HCT116 (cell line): ENCODE measurements at regions not wholly inside any gene's neighbourhood (a gene's known extent, or its start where the extent isn't known, plus 50 kb on each side); places are given as distances from the start of the nearest gene placed in this dataset.

Experiments
- ATAC-seq: fragments of 200-7000 bp; cut with Tn5 transposase; 2 replicates; pipeline ENCODE4 v1.9.1; 2020; ENCODE audit warnings: mild to moderate bottlenecking, moderate library complexity
- BruUV-seq: library from RNA; stranded (reverse); fragments of 400-500 nt; replicated peaks from 2 replicates; lab custom pipeline; 2021; lab: Mats Ljungman, UMichigan
- CTCF ChIA-PET: fragments of 300-600 bp; sonication (Branson Sonifier 250); formaldehyde crosslinking; loops from one replicate; lab custom pipeline; 2021; ENCODE audit warnings: antibody characterized with exemption; lab: Charles Lee
- POLR2A ChIA-PET: fragments of 300-600, 350-600 bp; sonication (Branson Sonifier 250); formaldehyde crosslinking; loops from one replicate; lab custom pipeline; 2021; ENCODE audit warnings: antibody characterized with exemption; lab: Charles Lee
- RAD21 ChIA-PET, 2 experiments: fragments of 300-600 bp; sonication (Branson Sonifier 250); formaldehyde crosslinking; loops; one replicate each; lab custom pipeline; 2023; ENCODE audit warnings: low total read pairs in 2 of 2; ENCODE audit not compliant: uncharacterized antibody in 2 of 2, unreplicated experiment in 2 of 2, low non-redundant PET in 1 of 2; lab: Charles Lee
- DNase-seq: peaks from one replicate; pipeline ENCODE4 v3.0.0-alpha.2; 2010; ENCODE audit warnings: low read depth, low spot score
- H2AFZ ChIP-seq: fragments of 200-600 bp; shearing (Covaris generic), sonication (generic); 2 replicates; pipeline ENCODE4 v1.6.1; 2017; ENCODE audit warnings: low read depth, mixed run types, mixed read lengths, antibody characterized with exemption, low read length; ENCODE audit not compliant: poor library complexity, severe bottlenecking
- H3K27ac ChIP-seq: 2 replicates; pipeline ENCODE4 v1.5.1; 2012; ENCODE audit warnings: low read depth, low read length
- H3K27me3 ChIP-seq: fragments of 200-600 bp; sonication (generic); 2 replicates; pipeline ENCODE4 v1.6.1; 2016; ENCODE audit warnings: mixed run types, low read length, mixed read lengths; ENCODE audit not compliant: insufficient read depth
- H3K36me3 ChIP-seq, 2 experiments: fragments of 200-500 bp in 1 of 2; fragments of 200-600 bp in 1 of 2; sonication (Bioruptor generic) in 1 of 2; sonication (generic) in 1 of 2; 2 replicates each; pipeline versions ENCODE4 v1.5.1 to v1.6.1; 2014 to 2016; ENCODE audit warnings: low read length in 2 of 2, inconsistent platforms in 1 of 2, mixed read lengths in 1 of 2, mixed run types in 1 of 2; ENCODE audit not compliant: insufficient read depth in 2 of 2, control insufficient read depth in 1 of 2
- H3K4me1 ChIP-seq, 2 experiments: fragments of 200-600 bp in 1 of 2; sonication (generic) in 1 of 2; 2 replicates each; pipeline versions ENCODE4 v1.5.1 to v1.6.1; 2012 to 2017; ENCODE audit warnings: low read length in 2 of 2, inconsistent platforms in 1 of 2, mild to moderate bottlenecking in 1 of 2, mixed read lengths in 1 of 2, mixed run types in 1 of 2, moderate library complexity in 1 of 2; ENCODE audit not compliant: insufficient read depth in 2 of 2, control insufficient read depth in 1 of 2
- H3K4me2 ChIP-seq: fragments of 200-600 bp; sonication (generic); 2 replicates; pipeline ENCODE4 v1.6.1; 2017; ENCODE audit warnings: mixed run types, low read length, mixed read lengths
- H3K4me3 ChIP-seq, 2 experiments: fragments of 200-600 bp in 1 of 2; sonication (generic) in 1 of 2; replicated peaks in 1 of 2; 2 replicates each; pipeline ENCODE4 v1.5.1; 2011 to 2016; ENCODE audit warnings: low read length in 2 of 2, control low read depth in 1 of 2, low read depth in 1 of 2, mild to moderate bottlenecking in 1 of 2, mixed read lengths in 1 of 2, mixed run types in 1 of 2
- H3K79me2 ChIP-seq: fragments of 200-600 bp; sonication (generic); 2 replicates; pipeline ENCODE4 v1.6.1; 2017; ENCODE audit warnings: mild to moderate bottlenecking, mixed run types, low read length, moderate library complexity, mixed read lengths; ENCODE audit not compliant: insufficient read depth
- H3K9ac ChIP-seq: fragments of 200-600 bp; sonication (generic); 2 replicates; pipeline ENCODE4 v1.6.1; 2016; ENCODE audit warnings: low read length, mixed read lengths
- H3K9me2 ChIP-seq: fragments of 200-600 bp; sonication (generic), shearing (Covaris generic); 2 replicates; pipeline ENCODE4 v1.6.1; 2017; ENCODE audit warnings: mixed run types, mild to moderate bottlenecking, moderate library complexity; ENCODE audit not compliant: insufficient read depth
- H3K9me3 ChIP-seq, 2 experiments: fragments of 200-500 bp in 1 of 2; fragments of 200-600 bp in 1 of 2; sonication (Bioruptor generic) in 1 of 2; sonication (generic) in 1 of 2; 2 replicates each; pipeline ENCODE4 v1.6.1; 2014 to 2017; ENCODE audit warnings: low read length in 2 of 2, mixed read lengths in 2 of 2, inconsistent platforms in 1 of 2, low read depth in 1 of 2, mild to moderate bottlenecking in 1 of 2, mixed run types in 1 of 2, moderate library complexity in 1 of 2; ENCODE audit not compliant: control insufficient read depth in 1 of 2, insufficient read depth in 1 of 2
- H4K20me1 ChIP-seq: fragments of 200-600 bp; sonication (generic), shearing (Covaris generic); 2 replicates; pipeline ENCODE4 v1.6.1; 2017; ENCODE audit warnings: mixed run types, mild to moderate bottlenecking, moderate library complexity; ENCODE audit not compliant: insufficient read depth
- ATF3 ChIP-seq: IDR thresholded peaks from 2 replicates; pipeline ENCODE4 v1.6.1; 2012
- CBX3 ChIP-seq: IDR thresholded peaks from 2 replicates; pipeline ENCODE4 v1.6.1; 2012; ENCODE audit warnings: low read depth
- CEBPB ChIP-seq: IDR thresholded peaks from 2 replicates; pipeline ENCODE4 v1.6.1; 2012; ENCODE audit warnings: low read depth
- EGR1 ChIP-seq: IDR thresholded peaks from 2 replicates; pipeline ENCODE4 v1.6.1; 2012; ENCODE audit warnings: low read depth
- ELF1 ChIP-seq: IDR thresholded peaks from 2 replicates; pipeline ENCODE4 v1.6.1; 2012; ENCODE audit warnings: low read depth, borderline replicate concordance
- EZH2 ChIP-seq: fragments of 200-600 bp; sonication (generic); IDR thresholded peaks from 2 replicates; pipeline ENCODE4 v1.6.1; 2017; ENCODE audit warnings: antibody characterized with exemption, mixed run types
- FOSL1 ChIP-seq: IDR thresholded peaks from 2 replicates; pipeline ENCODE4 v1.6.1; 2012; ENCODE audit warnings: low read depth
- JUND ChIP-seq: IDR thresholded peaks from 2 replicates; pipeline ENCODE4 v1.6.1; 2012
- POLR2A ChIP-seq: IDR thresholded peaks from 2 replicates; pipeline ENCODE4 v1.7.0; 2011; ENCODE audit warnings: borderline replicate concordance; ENCODE audit not compliant: insufficient read depth, insufficient read length; ENCODE audit errors: extremely low read depth
- REST ChIP-seq: IDR thresholded peaks from 2 replicates; pipeline ENCODE4 v1.6.1; 2012; ENCODE audit warnings: low read depth
- SIN3A ChIP-seq: IDR thresholded peaks from 2 replicates; pipeline ENCODE4 v1.6.1; 2012; ENCODE audit warnings: low read depth
- SP1 ChIP-seq: IDR thresholded peaks from 2 replicates; pipeline ENCODE4 v1.6.1; 2012; ENCODE audit warnings: low read depth
- SRF ChIP-seq: IDR thresholded peaks from 2 replicates; pipeline ENCODE4 v1.6.1; 2012; ENCODE audit warnings: low read depth
- TCF7L2 ChIP-seq: IDR thresholded peaks from 2 replicates; pipeline ENCODE4 v1.7.0; 2011; ENCODE audit warnings: borderline replicate concordance, inconsistent platforms; ENCODE audit not compliant: insufficient read depth, insufficient read length; ENCODE audit errors: extremely low read depth
- ZFX ChIP-seq: fragments of 450-650 bp; IDR thresholded peaks from 2 replicates; pipeline ENCODE4 v1.6.1; 2017
- intact Hi-C: fragments of 100-400 bp; cut with micrococcal nuclease; formaldehyde crosslinking; loops from 2 replicates; pipeline ENCODE4 v1.10.0; 2022
- TF ChIP-seq, protein P1 (sequence below): IDR thresholded peaks from 2 replicates; pipeline ENCODE4 v1.6.1; 2011; ENCODE audit warnings: mild to moderate bottlenecking, low read length, moderate library complexity; ENCODE audit not compliant: insufficient replicate concordance; ENCODE audit errors: extremely low read depth
- TF ChIP-seq, protein P2 (sequence below), 3 experiments: fragments of 200-600 bp in 1 of 3; sonication (generic) in 1 of 3; IDR thresholded peaks in 2 of 3; conservative IDR thresholded peaks in 1 of 3; 2 replicates each; pipeline ENCODE4 v1.5.1; 2012 to 2017; ENCODE audit warnings: low read depth in 2 of 3, low read length in 2 of 3, antibody characterized with exemption in 1 of 3, borderline replicate concordance in 1 of 3, control low read depth in 1 of 3, mild to moderate bottlenecking in 1 of 3, mixed read lengths in 1 of 3, mixed run types in 1 of 3, moderate library complexity in 1 of 3; ENCODE audit not compliant: insufficient read depth in 1 of 3
- TF ChIP-seq, protein P3 (sequence below): IDR thresholded peaks from 2 replicates; pipeline ENCODE4 v1.6.1; 2012

- intact Hi-C loops = no loop called here
These were observed 256.9 kb downstream of the ZNF536 start for GRCh38 chr19:30629086-30629485.

GRCh38 chr19:30626626-30626966 lies 254.4 kb downstream of the ZNF536 start:
- Histone ChIP-seq H3K27ac (no peak overlapping the region), H3K36me3 (no peaks in the 10 kb centered on the region), H3K27me3 (no peaks in the 10 kb centered on the region), H3K4me3 (no peak overlapping the region), H3K9me2 (no peaks in the 10 kb centered on the region), H3K9me3 (peaks cover 0 to 6% of the 10 kb centered on the region in 2 experiments; a peak in 1 of 4 replicates), H3K9ac (no peak overlapping the region), H3K79me2 (no peaks in the 10 kb centered on the region), H4K20me1 (no peaks in the 10 kb centered on the region), H3K4me1 (no peaks in the 10 kb centered on the region), H2AFZ (no peak overlapping the region), H3K4me2 (no peak overlapping the region)
- no TSS peak for BruUV-seq
- intact Hi-C loops = no loop called here
- ATAC-seq (no peak), DNase-seq (no peak)
- ChIA-PET RAD21 (no interaction called here), CTCF (no interaction called here), POLR2A (no interaction called here)
- TF ChIP-seq REST = no peak
- TF ChIP-seq, protein P1, sequence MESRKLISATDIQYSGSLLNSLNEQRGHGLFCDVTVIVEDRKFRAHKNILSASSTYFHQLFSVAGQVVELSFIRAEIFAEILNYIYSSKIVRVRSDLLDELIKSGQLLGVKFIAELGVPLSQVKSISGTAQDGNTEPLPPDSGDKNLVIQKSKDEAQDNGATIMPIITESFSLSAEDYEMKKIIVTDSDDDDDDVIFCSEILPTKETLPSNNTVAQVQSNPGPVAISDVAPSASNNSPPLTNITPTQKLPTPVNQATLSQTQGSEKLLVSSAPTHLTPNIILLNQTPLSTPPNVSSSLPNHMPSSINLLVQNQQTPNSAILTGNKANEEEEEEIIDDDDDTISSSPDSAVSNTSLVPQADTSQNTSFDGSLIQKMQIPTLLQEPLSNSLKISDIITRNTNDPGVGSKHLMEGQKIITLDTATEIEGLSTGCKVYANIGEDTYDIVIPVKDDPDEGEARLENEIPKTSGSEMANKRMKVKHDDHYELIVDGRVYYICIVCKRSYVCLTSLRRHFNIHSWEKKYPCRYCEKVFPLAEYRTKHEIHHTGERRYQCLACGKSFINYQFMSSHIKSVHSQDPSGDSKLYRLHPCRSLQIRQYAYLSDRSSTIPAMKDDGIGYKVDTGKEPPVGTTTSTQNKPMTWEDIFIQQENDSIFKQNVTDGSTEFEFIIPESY = no peak
- TF ChIP-seq EGR1 = no peak
- TF ChIP-seq, protein P2, sequence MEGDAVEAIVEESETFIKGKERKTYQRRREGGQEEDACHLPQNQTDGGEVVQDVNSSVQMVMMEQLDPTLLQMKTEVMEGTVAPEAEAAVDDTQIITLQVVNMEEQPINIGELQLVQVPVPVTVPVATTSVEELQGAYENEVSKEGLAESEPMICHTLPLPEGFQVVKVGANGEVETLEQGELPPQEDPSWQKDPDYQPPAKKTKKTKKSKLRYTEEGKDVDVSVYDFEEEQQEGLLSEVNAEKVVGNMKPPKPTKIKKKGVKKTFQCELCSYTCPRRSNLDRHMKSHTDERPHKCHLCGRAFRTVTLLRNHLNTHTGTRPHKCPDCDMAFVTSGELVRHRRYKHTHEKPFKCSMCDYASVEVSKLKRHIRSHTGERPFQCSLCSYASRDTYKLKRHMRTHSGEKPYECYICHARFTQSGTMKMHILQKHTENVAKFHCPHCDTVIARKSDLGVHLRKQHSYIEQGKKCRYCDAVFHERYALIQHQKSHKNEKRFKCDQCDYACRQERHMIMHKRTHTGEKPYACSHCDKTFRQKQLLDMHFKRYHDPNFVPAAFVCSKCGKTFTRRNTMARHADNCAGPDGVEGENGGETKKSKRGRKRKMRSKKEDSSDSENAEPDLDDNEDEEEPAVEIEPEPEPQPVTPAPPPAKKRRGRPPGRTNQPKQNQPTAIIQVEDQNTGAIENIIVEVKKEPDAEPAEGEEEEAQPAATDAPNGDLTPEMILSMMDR (IDR thresholded peaks at IDR 0.05 in 2 of 3, conservative IDR thresholded peaks at IDR 0.05 in 1 of 3; ENCODE audit: borderline replicate concordance in 1 of 3, insufficient read depth in 1 of 3, low read depth in 2 of 3, low read length in 2 of 3) = no peak
- no peak for TF ChIP-seq SRF
- no peak for TF ChIP-seq EZH2
- no peak for TF ChIP-seq ATF3

More at GRCh38 chr19:30629086-30629485, 256.9 kb downstream of the ZNF536 start:
- POLR2A ChIA-PET = no interaction called here
- H3K9me3 ChIP-seq = peaks cover 0 to 3% of the 10 kb centered on the region in 2 experiments; a peak in 1 of 4 replicates
- no peaks in the 10 kb centered on the region for H3K9me2 ChIP-seq
- H3K9ac ChIP-seq = no peak overlapping the region
- no peaks in the 10 kb centered on the region for H4K20me1 ChIP-seq
- H3K4me2 ChIP-seq = no peak overlapping the region
- H3K27ac ChIP-seq = no peak overlapping the region
- H3K4me1 ChIP-seq = no peaks in the 10 kb centered on the region
- CTCF ChIA-PET = no interaction called here
- DNase-seq = no peak
- BruUV-seq = no TSS peak
- H3K36me3 ChIP-seq = no peaks in the 10 kb centered on the region
- no peak for ATAC-seq
- no peaks in the 10 kb centered on the region for H3K79me2 ChIP-seq
- no peak for TF ChIP-seq POLR2A
- no peak for TF ChIP-seq SIN3A
- TF ChIP-seq FOSL1 = no peak
- TF ChIP-seq ZFX = no peak
- no peak for TF ChIP-seq CBX3
- TF ChIP-seq, protein P3, sequence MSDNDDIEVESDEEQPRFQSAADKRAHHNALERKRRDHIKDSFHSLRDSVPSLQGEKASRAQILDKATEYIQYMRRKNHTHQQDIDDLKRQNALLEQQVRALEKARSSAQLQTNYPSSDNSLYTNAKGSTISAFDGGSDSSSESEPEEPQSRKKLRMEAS = no peak
- TF ChIP-seq SP1 = no peak
- TF ChIP-seq EZH2 = no peak
- TF ChIP-seq ELF1 = no peak
- TF ChIP-seq CEBPB = no peak
- TF ChIP-seq JUND = no peak
- TF ChIP-seq TCF7L2 = no peak
- H3K27me3 ChIP-seq = no peaks in the 10 kb centered on the region
- no peak overlapping the region for H2AFZ ChIP-seq
- RAD21 ChIA-PET = no interaction called here
- no peak overlapping the region for H3K4me3 ChIP-seq
